ENCODE measurements at regions not wholly inside any gene's neighbourhood (a gene's known extent, or its start where the extent isn't known, plus 50 kb on each side); places are given as distances from the start of the nearest gene placed in this dataset.

DNA sequence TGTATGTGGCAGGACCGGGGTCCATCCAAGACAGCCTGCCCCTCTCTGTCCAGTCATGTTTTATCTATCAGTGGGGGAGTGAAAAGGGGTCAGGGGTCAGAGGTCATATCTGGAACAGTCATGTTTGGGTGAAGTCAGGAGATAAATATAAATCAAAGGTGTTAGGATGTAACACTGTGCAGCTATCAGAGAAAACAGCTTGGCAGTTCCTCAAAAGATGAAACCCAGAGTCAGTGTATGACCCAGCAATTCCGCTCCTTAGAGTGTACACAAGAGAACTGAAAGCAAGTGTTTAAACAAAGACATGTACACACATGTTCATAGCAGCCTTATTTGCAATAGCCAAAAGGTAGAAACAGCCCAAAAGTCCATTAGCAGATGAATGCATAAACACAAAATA, 361.3 kb downstream of the FOXL1 start:
- Histone ChIP-seq H3K79me1 (ENCODE audit: low read length) (no peaks in the 10 kb centered on the region), H3K27ac (ENCODE audit: low read depth, low read length) (no peak overlapping the region), H3K79me2 (ENCODE audit: control insufficient read depth, insufficient read depth, low read length) (no peaks in the 10 kb centered on the region), H3K23ac (ENCODE audit: low read length) (no peak overlapping the region), H3K36me3 (ENCODE audit: control insufficient read depth, insufficient read depth, low read length) (no peaks in the 10 kb centered on the region), H3K9ac (ENCODE audit: low read length) (no peak overlapping the region), H3K27me3 (ENCODE audit: insufficient read depth, low read length, poor library complexity) (no peaks in the 10 kb centered on the region), H4K8ac (ENCODE audit: low read depth, low read length) (no peak overlapping the region), H3K4me3 (ENCODE audit: low read length) (no peak overlapping the region), H3K4me1 (ENCODE audit: control insufficient read depth, low read depth, low read length) (no peaks in the 10 kb centered on the region), H2BK5ac (ENCODE audit: low read length) (no peak overlapping the region), H3K4ac (ENCODE audit: low read depth, low read length) (no peak overlapping the region), H2AK5ac (ENCODE audit: low read length) (no peak overlapping the region), H4K5ac (ENCODE audit: low read length) (no peak overlapping the region), H2BK15ac (replicated peaks; ENCODE audit: low read depth) (no peak overlapping the region), H3K4me2 (ENCODE audit: low read length) (no peak overlapping the region), H3K56ac (ENCODE audit: low read length) (no peak overlapping the region), H2BK120ac (ENCODE audit: low read depth, low read length) (no peak overlapping the region), H3K18ac (ENCODE audit: low read length) (no peak overlapping the region)
- no CpG with 5 or more reads among the region's 2 CpGs for WGBS (ENCODE audit: extremely low coverage, insufficient coverage, low lambda C conversion rate)
- no peak for DNase-seq

DNA sequence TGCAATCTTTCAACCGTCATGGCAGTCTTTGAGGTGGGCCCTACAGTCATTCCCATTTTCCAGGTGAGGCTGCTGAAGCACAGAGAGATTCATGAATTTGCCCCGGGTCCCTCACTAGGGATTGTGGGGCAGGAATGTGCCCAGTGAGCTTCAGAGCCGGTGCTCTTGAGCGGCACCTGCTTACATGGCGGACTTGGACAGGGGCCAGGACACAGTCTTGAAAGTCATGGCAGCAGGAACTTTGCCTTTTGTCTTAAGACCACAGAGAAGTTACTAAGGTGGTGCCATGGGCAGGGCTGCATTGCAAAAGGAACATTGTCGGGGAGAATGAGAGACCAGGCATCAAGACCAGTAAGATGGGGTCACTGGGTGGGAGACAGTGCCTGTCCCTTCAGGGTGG, 363.4 kb downstream of the FOXL1 start:
- no CpG with 5 or more reads among the region's 6 CpGs for WGBS (ENCODE audit: extremely low coverage, insufficient coverage, low lambda C conversion rate)
- Histone ChIP-seq H2BK15ac (replicated peaks; ENCODE audit: low read depth) (no peak overlapping the region), H3K9ac (ENCODE audit: low read length) (no peak overlapping the region)

DNA sequence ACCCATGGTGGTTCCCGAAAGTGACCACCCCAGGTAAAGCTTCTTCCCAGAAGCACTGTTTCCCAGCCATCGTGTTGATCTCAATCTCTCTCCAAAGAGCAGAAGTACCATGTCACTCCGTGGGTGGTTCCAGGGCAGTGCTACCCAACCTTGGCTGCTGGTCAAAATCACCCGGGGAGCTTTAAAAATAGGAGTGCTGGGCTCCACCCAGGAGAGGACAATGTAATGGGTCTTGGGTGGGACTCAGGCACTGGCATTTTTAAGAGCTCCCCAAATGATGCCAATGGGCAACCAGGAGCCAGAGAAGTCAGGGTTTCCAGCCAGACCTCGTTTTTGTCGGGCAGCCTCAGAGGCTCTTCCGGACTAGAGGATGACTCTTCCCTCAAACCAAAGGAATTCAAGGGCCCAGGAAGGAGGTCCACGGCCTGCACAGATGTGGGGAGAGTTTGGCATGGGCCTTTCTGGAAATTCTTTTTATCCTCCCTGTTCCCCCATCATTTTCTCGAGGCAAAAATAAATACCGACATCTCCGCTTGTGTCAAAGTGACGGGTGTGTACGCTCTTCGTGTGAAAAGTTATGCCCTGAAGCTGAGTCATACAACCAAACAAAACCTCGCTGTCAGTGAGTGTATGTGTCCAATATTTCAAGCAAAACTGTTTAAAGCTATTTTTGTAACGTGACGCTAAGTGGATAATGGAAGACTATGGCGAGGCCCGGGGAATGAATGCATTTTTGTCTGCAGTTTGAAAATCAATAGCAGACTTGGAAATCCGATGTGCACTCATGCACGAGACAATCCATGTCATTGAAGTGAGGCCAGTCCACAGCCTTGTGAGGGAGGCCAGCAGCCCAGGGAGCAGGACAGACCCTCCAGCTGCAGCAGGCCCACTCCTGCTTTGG, 364.1 kb downstream of the FOXL1 start:
- Histone ChIP-seq H3K23ac (ENCODE audit: low read length) (no peak overlapping the region), H4K5ac (ENCODE audit: low read length) (no peak overlapping the region), H3K18ac (ENCODE audit: low read length) (no peak overlapping the region), H2AK5ac (ENCODE audit: low read length) (no peak overlapping the region), H3K56ac (ENCODE audit: low read length) (no peak overlapping the region), H3K4me2 (ENCODE audit: low read length) (no peak overlapping the region), H3K36me3 (ENCODE audit: control insufficient read depth, insufficient read depth, low read length) (no peaks in the 10 kb centered on the region), H3K79me1 (ENCODE audit: low read length) (no peaks in the 10 kb centered on the region), H3K4me1 (ENCODE audit: control insufficient read depth, low read depth, low read length) (peaks cover 4% of the 10 kb centered on the region), H3K79me2 (ENCODE audit: control insufficient read depth, insufficient read depth, low read length) (no peaks in the 10 kb centered on the region), H2BK120ac (ENCODE audit: low read depth, low read length) (no peak overlapping the region), H3K4me3 (ENCODE audit: low read length) (no peak overlapping the region), H3K27me3 (ENCODE audit: insufficient read depth, low read length, poor library complexity) (no peaks in the 10 kb centered on the region), H3K27ac (ENCODE audit: low read depth, low read length) (no peak overlapping the region), H4K8ac (ENCODE audit: low read depth, low read length) (no peak overlapping the region), H3K9ac (ENCODE audit: low read length) (no peak overlapping the region), H2BK15ac (replicated peaks; ENCODE audit: low read depth) (no peak overlapping the region), H3K4ac (ENCODE audit: low read depth, low read length) (no peak overlapping the region), H2BK5ac (ENCODE audit: low read length) (no peak overlapping the region)
- WGBS (ENCODE audit: extremely low coverage, insufficient coverage, low lambda C conversion rate), result no CpG with 5 or more reads among the region's 21 CpGs
- DNase-seq, result no peak

More for the DNA sequence above, 363.4 kb downstream of the FOXL1 start:
- Histone ChIP-seq H3K18ac (ENCODE audit: low read length) (no peak overlapping the region), H4K5ac (ENCODE audit: low read length) (no peak overlapping the region), H3K4me1 (ENCODE audit: control insufficient read depth, low read depth, low read length) (peaks cover 4% of the 10 kb centered on the region), H2BK5ac (ENCODE audit: low read length) (no peak overlapping the region), H3K27ac (ENCODE audit: low read depth, low read length) (no peak overlapping the region), H3K4me2 (ENCODE audit: low read length) (no peak overlapping the region), H3K79me2 (ENCODE audit: control insufficient read depth, insufficient read depth, low read length) (no peaks in the 10 kb centered on the region), H3K4me3 (ENCODE audit: low read length) (no peak overlapping the region), H3K27me3 (ENCODE audit: insufficient read depth, low read length, poor library complexity) (no peaks in the 10 kb centered on the region), H4K8ac (ENCODE audit: low read depth, low read length) (no peak overlapping the region), H2BK120ac (ENCODE audit: low read depth, low read length) (no peak overlapping the region), H3K56ac (ENCODE audit: low read length) (no peak overlapping the region), H3K4ac (ENCODE audit: low read depth, low read length) (no peak overlapping the region), H3K23ac (ENCODE audit: low read length) (no peak overlapping the region), H3K36me3 (ENCODE audit: control insufficient read depth, insufficient read depth, low read length) (no peaks in the 10 kb centered on the region), H2AK5ac (ENCODE audit: low read length) (no peak overlapping the region), H3K79me1 (ENCODE audit: low read length) (no peaks in the 10 kb centered on the region)
- DNase-seq, result no peak

DNA sequence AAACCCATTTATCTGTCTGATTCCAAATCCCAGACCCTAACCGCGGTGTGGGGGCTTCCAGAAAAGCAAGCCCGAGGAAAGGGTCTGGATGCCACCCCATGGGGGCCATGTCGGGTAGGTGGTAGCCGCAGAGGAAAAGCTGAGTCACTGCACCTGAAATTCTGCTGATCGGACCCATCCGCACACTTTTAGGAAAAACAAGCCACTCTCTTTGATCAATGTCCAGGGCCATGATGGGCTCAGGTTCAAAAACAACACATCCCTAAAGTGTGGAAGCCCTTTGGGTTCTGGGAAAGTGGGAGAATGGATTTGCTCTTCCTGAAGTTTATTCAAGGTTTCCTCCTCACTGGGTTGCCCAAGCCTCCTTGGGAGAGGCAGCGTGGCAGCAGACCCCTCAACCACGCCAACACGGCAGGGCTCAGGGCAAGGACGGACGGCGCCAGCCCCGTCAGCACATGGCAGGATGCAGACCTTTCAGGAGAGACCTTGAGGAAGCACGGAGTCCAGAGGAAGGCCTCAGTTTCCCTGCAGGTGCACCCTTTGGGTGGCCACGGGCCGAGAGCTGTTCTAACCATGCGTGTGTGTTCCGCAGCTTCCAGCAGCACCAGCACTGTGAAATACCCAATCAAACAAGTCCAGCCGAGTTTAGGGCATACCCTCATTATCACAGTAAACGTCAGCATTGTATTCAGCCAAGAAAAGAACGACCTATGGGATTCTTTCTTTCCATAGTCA, 367.0 kb downstream of the FOXL1 start:
- peak overlapping the region; percentile 76 for H3K56ac ChIP-seq (ENCODE audit: low read length)
- H3K4ac ChIP-seq (ENCODE audit: low read depth, low read length), result no peak overlapping the region
- no peak overlapping the region for H3K4me3 ChIP-seq (ENCODE audit: low read length)
- H3K4me2 ChIP-seq (ENCODE audit: low read length), result no peak overlapping the region
- peak; percentile 57 for DNase-seq
- no CpG with 5 or more reads among the region's 22 CpGs for WGBS (ENCODE audit: extremely low coverage, insufficient coverage, low lambda C conversion rate)
- no peak overlapping the region for H2BK5ac ChIP-seq (ENCODE audit: low read length)
- H3K9ac ChIP-seq (ENCODE audit: low read length), result no peak overlapping the region
- no peak overlapping the region for H4K8ac ChIP-seq (ENCODE audit: low read depth, low read length)
- no peaks in the 10 kb centered on the region for H3K36me3 ChIP-seq (ENCODE audit: control insufficient read depth, insufficient read depth, low read length)
- no peaks in the 10 kb centered on the region for H3K79me2 ChIP-seq (ENCODE audit: control insufficient read depth, insufficient read depth, low read length)
- no peak overlapping the region for H3K27ac ChIP-seq (ENCODE audit: low read depth, low read length)
- no peak overlapping the region for H3K23ac ChIP-seq (ENCODE audit: low read length)
- no peak overlapping the region for H2BK15ac ChIP-seq (replicated peaks; ENCODE audit: low read depth)
- H3K27me3 ChIP-seq (ENCODE audit: insufficient read depth, low read length, poor library complexity), result no peaks in the 10 kb centered on the region
- H3K18ac ChIP-seq (ENCODE audit: low read length), result peak overlapping the region; percentile 8
- no peak overlapping the region for H4K5ac ChIP-seq (ENCODE audit: low read length)
- no peak overlapping the region for H2BK120ac ChIP-seq (ENCODE audit: low read depth, low read length)
- no peaks in the 10 kb centered on the region for H3K79me1 ChIP-seq (ENCODE audit: low read length)
- peaks cover 4% of the 10 kb centered on the region for H3K4me1 ChIP-seq (ENCODE audit: control insufficient read depth, low read depth, low read length)
- no peak overlapping the region for H2AK5ac ChIP-seq (ENCODE audit: low read length)

DNA sequence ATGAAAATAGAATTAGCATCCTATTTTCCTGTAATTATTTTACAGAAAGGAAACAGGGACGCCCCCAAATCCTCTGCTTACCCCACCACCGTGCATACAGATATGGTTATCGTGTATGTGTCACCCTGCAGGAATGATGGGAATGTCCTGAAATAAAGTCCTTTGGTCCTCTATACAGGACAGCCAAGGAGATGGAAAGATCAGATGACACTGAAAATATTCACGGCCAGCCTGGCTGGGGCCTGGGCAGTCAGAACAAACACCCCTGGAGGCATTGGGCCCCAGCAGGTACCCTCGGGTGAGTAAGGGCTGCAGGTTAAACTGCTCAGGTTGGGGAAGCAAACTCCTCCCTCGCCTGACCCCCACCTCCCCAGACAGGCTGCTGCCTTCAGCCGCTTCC, 368.0 kb downstream of the FOXL1 start:
- Histone ChIP-seq H4K8ac (ENCODE audit: low read depth, low read length) (no peak overlapping the region), H4K5ac (ENCODE audit: low read length) (no peak overlapping the region), H3K4ac (ENCODE audit: low read depth, low read length) (no peak overlapping the region), H3K79me1 (ENCODE audit: low read length) (no peaks in the 10 kb centered on the region), H2AK5ac (ENCODE audit: low read length) (no peak overlapping the region), H2BK15ac (replicated peaks; ENCODE audit: low read depth) (no peak overlapping the region), H3K4me3 (ENCODE audit: low read length) (no peak overlapping the region), H3K4me1 (ENCODE audit: control insufficient read depth, low read depth, low read length) (peaks cover 4% of the 10 kb centered on the region), H3K79me2 (ENCODE audit: control insufficient read depth, insufficient read depth, low read length) (no peaks in the 10 kb centered on the region), H2BK120ac (ENCODE audit: low read depth, low read length) (no peak overlapping the region), H3K23ac (ENCODE audit: low read length) (peak overlapping the region; percentile 30), H3K4me2 (ENCODE audit: low read length) (no peak overlapping the region), H3K27ac (ENCODE audit: low read depth, low read length) (no peak overlapping the region), H2BK5ac (ENCODE audit: low read length) (no peak overlapping the region), H3K36me3 (ENCODE audit: control insufficient read depth, insufficient read depth, low read length) (no peaks in the 10 kb centered on the region), H3K18ac (ENCODE audit: low read length) (no peak overlapping the region), H3K27me3 (ENCODE audit: insufficient read depth, low read length, poor library complexity) (no peaks in the 10 kb centered on the region), H3K56ac (ENCODE audit: low read length) (no peak overlapping the region), H3K9ac (ENCODE audit: low read length) (no peak overlapping the region)
- WGBS (ENCODE audit: extremely low coverage, insufficient coverage, low lambda C conversion rate), result no CpG with 5 or more reads among the region's 7 CpGs
- peak; percentile 89 for DNase-seq
